Cardiac muscle cell (in vitro differentiated cells and primary cell): ENCODE measurements at regions not wholly inside any gene's neighbourhood (a gene's known extent, or its start where the extent isn't known, plus 50 kb on each side); places are given as distances from the start of the nearest gene placed in this dataset.

ENCODE experiments used
- DNase-seq, 2 donors: peaks; one replicate each; pipeline versions ENCODE4 v3.0.0 to v3.0.0-alpha.2; 2010 to 2017; ENCODE audit warnings: low read depth in 1 of 2, low spot score in 1 of 2
- H3K27ac ChIP-seq: fragments of 200-600 bp; sonication (generic); 2 replicates; pipeline ENCODE4 v1.5.1; 2016
- H3K27me3 ChIP-seq: fragments of 200-600 bp; sonication (generic); 2 replicates; pipeline ENCODE4 v1.6.0; 2016; ENCODE audit warnings: control low read depth
- H3K36me3 ChIP-seq: fragments of 200-600 bp; sonication (generic); 2 replicates; pipeline ENCODE4 v1.5.1; 2016; ENCODE audit warnings: control low read depth
- H3K4me1 ChIP-seq: fragments of 200-600 bp; sonication (generic); 2 replicates; pipeline ENCODE4 v1.8.1; 2017; ENCODE audit warnings: low read depth, mild to moderate bottlenecking, mixed run types
- H3K4me3 ChIP-seq: fragments of 200-600 bp; sonication (generic); 2 replicates; pipeline ENCODE4 v1.5.1; 2016; ENCODE audit warnings: mild to moderate bottlenecking
- H3K9me3 ChIP-seq: fragments of 200-600 bp; sonication (generic); 2 replicates; pipeline ENCODE4 v1.5.1; 2017; ENCODE audit warnings: low read depth, mild to moderate bottlenecking, control low read depth
- CTCF ChIP-seq: IDR thresholded peaks from 2 replicates; pipeline ENCODE4 v1.5.1; 2012; ENCODE audit warnings: low read depth, mild to moderate bottlenecking, low read length

GRCh38 chr1:188089015-188089414, 1260.3 kb downstream of the PLA2G4A start:
- Histone ChIP-seq H3K4me3 (no peak overlapping the region), H3K27me3 (no peaks in the 10 kb centered on the region), H3K4me1 (no peaks in the 10 kb centered on the region), H3K9me3 (no peaks in the 10 kb centered on the region), H3K27ac (no peak overlapping the region), H3K36me3 (no peaks in the 10 kb centered on the region)
- no peak for DNase-seq
- TF ChIP-seq CTCF, result no peak

GRCh38 chr1:188089461-188089860, 1260.7 kb downstream of the PLA2G4A start:
- no peaks in the 10 kb centered on the region for H3K4me1 ChIP-seq
- H3K27ac ChIP-seq, result no peak overlapping the region
- no peaks in the 10 kb centered on the region for H3K36me3 ChIP-seq
- no peaks in the 10 kb centered on the region for H3K9me3 ChIP-seq
- peak in 1 of 2 donors; percentile 7 for DNase-seq
- H3K27me3 ChIP-seq, result no peaks in the 10 kb centered on the region
- TF ChIP-seq CTCF, result no peak
- no peak overlapping the region for H3K4me3 ChIP-seq

- Histone ChIP-seq H3K36me3 (no peaks in the 10 kb centered on the region), H3K9me3 (no peaks in the 10 kb centered on the region), H3K27ac (no peak overlapping the region), H3K27me3 (no peaks in the 10 kb centered on the region), H3K4me1 (no peaks in the 10 kb centered on the region), H3K4me3 (no peak overlapping the region)
- no peak for DNase-seq
- no peak for TF ChIP-seq CTCF
Observed at GRCh38 chr1:188096521-188096920, 1267.8 kb downstream of the PLA2G4A start.

GRCh38 chr1:188117436-188117835, 1288.7 kb downstream of the PLA2G4A start:
- H3K27me3 ChIP-seq, result no peaks in the 10 kb centered on the region
- H3K4me1 ChIP-seq, result no peaks in the 10 kb centered on the region
- H3K27ac ChIP-seq, result no peak overlapping the region
- TF ChIP-seq CTCF, result no peak
- no peaks in the 10 kb centered on the region for H3K36me3 ChIP-seq
- no peak overlapping the region for H3K4me3 ChIP-seq
- H3K9me3 ChIP-seq, result no peaks in the 10 kb centered on the region
- no peak for DNase-seq

GRCh38 chr1:188122646-188123045, 1293.9 kb downstream of the PLA2G4A start:
- TF ChIP-seq CTCF, result no peak
- no peak for DNase-seq
- no peak overlapping the region for H3K27ac ChIP-seq
- H3K27me3 ChIP-seq, result no peaks in the 10 kb centered on the region
- H3K9me3 ChIP-seq, result no peaks in the 10 kb centered on the region
- H3K36me3 ChIP-seq, result no peaks in the 10 kb centered on the region
- no peaks in the 10 kb centered on the region for H3K4me1 ChIP-seq
- H3K4me3 ChIP-seq, result no peak overlapping the region

- TF ChIP-seq CTCF, result no peak
- H3K4me3 ChIP-seq, result no peak overlapping the region
- no peak for DNase-seq
- no peak overlapping the region for H3K27ac ChIP-seq
- H3K27me3 ChIP-seq, result no peaks in the 10 kb centered on the region
- H3K36me3 ChIP-seq, result no peaks in the 10 kb centered on the region
- H3K9me3 ChIP-seq, result no peaks in the 10 kb centered on the region
- H3K4me1 ChIP-seq, result no peaks in the 10 kb centered on the region
Observed at GRCh38 chr1:188127507-188127906, 1298.8 kb downstream of the PLA2G4A start.
